Ishikawa (cell line): ENCODE measurements at regions not wholly inside any gene's neighbourhood (a gene's known extent, or its start where the extent isn't known, plus 50 kb on each side); places are given as distances from the start of the nearest gene placed in this dataset.

ENCODE experiments used
- CEBPB ChIP-seq: IDR thresholded peaks from 2 replicates; pipeline ENCODE4 v1.6.1; 2012
- CREB1 ChIP-seq: IDR thresholded peaks from 2 replicates; pipeline ENCODE4 v1.6.1; 2012; ENCODE audit warnings: low read depth
- EGR1 ChIP-seq: IDR thresholded peaks from 2 replicates; pipeline ENCODE4 v1.6.1; 2012
- EP300 ChIP-seq: IDR thresholded peaks from 2 replicates; pipeline ENCODE4 v1.6.1; 2012; ENCODE audit warnings: borderline replicate concordance
- NFIC ChIP-seq: IDR thresholded peaks from 2 replicates; pipeline ENCODE4 v1.6.1; 2012
- RAD21 ChIP-seq: IDR thresholded peaks from 2 replicates; pipeline ENCODE4 v1.6.1; 2012; ENCODE audit warnings: low read depth
- TAF1 ChIP-seq: IDR thresholded peaks from 2 replicates; pipeline ENCODE4 v1.6.1; 2012; ENCODE audit warnings: low read depth, mild to moderate bottlenecking
- TEAD4 ChIP-seq: IDR thresholded peaks from 2 replicates; pipeline ENCODE4 v1.6.1; 2012
- TF ChIP-seq, protein P1 (sequence below): IDR thresholded peaks from 2 replicates; pipeline ENCODE4 v1.6.1; 2012; ENCODE audit warnings: low read depth, mild to moderate bottlenecking
- TF ChIP-seq, protein P2 (sequence below): IDR thresholded peaks from 2 replicates; pipeline ENCODE4 v1.6.1; 2012

DNA sequence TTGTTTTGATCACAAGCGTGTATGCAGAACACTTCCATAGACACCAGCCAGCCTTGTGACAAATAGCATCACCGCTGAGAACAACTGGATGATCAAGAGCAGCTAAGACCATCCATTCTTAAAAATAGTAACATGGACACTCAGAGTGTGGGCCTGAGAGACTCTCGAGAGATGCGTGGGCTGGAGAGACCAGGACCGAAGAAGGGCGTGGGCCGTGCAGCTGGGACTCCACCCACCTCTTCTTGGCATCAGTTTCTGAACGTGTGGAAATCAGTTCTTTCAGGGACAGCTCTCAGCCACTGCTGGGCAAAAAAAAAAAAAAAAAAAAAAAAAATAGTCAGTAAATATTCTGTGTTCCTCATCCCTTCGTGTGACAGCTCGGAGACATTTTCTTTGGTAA lies 314.5 kb upstream of the CDH4 start:
- TF ChIP-seq EP300 (no peak), TAF1 (no peak), CEBPB (no peak), RAD21 (no peak), NFIC (no peak), EGR1 (no peak), CREB1 (no peak), TEAD4 (no peak)
- TF ChIP-seq, protein P1, sequence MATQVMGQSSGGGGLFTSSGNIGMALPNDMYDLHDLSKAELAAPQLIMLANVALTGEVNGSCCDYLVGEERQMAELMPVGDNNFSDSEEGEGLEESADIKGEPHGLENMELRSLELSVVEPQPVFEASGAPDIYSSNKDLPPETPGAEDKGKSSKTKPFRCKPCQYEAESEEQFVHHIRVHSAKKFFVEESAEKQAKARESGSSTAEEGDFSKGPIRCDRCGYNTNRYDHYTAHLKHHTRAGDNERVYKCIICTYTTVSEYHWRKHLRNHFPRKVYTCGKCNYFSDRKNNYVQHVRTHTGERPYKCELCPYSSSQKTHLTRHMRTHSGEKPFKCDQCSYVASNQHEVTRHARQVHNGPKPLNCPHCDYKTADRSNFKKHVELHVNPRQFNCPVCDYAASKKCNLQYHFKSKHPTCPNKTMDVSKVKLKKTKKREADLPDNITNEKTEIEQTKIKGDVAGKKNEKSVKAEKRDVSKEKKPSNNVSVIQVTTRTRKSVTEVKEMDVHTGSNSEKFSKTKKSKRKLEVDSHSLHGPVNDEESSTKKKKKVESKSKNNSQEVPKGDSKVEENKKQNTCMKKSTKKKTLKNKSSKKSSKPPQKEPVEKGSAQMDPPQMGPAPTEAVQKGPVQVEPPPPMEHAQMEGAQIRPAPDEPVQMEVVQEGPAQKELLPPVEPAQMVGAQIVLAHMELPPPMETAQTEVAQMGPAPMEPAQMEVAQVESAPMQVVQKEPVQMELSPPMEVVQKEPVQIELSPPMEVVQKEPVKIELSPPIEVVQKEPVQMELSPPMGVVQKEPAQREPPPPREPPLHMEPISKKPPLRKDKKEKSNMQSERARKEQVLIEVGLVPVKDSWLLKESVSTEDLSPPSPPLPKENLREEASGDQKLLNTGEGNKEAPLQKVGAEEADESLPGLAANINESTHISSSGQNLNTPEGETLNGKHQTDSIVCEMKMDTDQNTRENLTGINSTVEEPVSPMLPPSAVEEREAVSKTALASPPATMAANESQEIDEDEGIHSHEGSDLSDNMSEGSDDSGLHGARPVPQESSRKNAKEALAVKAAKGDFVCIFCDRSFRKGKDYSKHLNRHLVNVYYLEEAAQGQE: no peak
- TF ChIP-seq, protein P2, sequence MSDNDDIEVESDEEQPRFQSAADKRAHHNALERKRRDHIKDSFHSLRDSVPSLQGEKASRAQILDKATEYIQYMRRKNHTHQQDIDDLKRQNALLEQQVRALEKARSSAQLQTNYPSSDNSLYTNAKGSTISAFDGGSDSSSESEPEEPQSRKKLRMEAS: no peak
